Memory B cell (primary cell): ENCODE measurements at regions not wholly inside any gene's neighbourhood (a gene's known extent, or its start where the extent isn't known, plus 50 kb on each side); places are given as distances from the start of the nearest gene placed in this dataset.

Source experiments
- ATAC-seq: fragments of 150-1000 bp; cut with Tn5 transposase; 2 replicates; pipeline ENCODE4 v1.10.0; 2021; ENCODE audit warnings: low read depth, mild to moderate bottlenecking, moderate library complexity
- DNase-seq, 2 donors: peaks; one replicate each; pipeline ENCODE4 v3.0.0; 2022; ENCODE audit warnings: low spot score in 2 of 2
- H3K27ac Mint-ChIP-seq: one replicate; pipeline ENCODE4 v1.8.0; 2022; ENCODE audit warnings: mild to moderate bottlenecking, moderate library complexity, mixed read lengths
- H3K27me3 Mint-ChIP-seq: one replicate; pipeline ENCODE4 v1.8.0; 2022; ENCODE audit warnings: mixed read lengths
- H3K36me3 Mint-ChIP-seq: one replicate; pipeline ENCODE4 v1.8.0; 2022; ENCODE audit warnings: mild to moderate bottlenecking, mixed read lengths
- H3K4me1 Mint-ChIP-seq: one replicate; pipeline ENCODE4 v1.8.0; 2022; ENCODE audit warnings: mixed read lengths
- H3K4me3 Mint-ChIP-seq: one replicate; pipeline ENCODE4 v1.8.0; 2022; ENCODE audit warnings: mild to moderate bottlenecking, moderate library complexity, mixed read lengths
- H3K9me3 Mint-ChIP-seq: one replicate; pipeline ENCODE4 v1.8.0; 2022; ENCODE audit warnings: mixed read lengths

GRCh38 chr3:75076481-75076880, 462.0 kb upstream of the CNTN3 start:
- H3K36me3 Mint-ChIP-seq, result no peaks in the 10 kb centered on the region
- ATAC-seq (no peak), DNase-seq (no peak)
- peaks cover 6% of the 10 kb centered on the region for H3K9me3 Mint-ChIP-seq
- H3K27ac Mint-ChIP-seq, result no peak overlapping the region
- H3K4me1 Mint-ChIP-seq, result no peaks in the 10 kb centered on the region
- H3K27me3 Mint-ChIP-seq, result no peaks in the 10 kb centered on the region
- no peak overlapping the region for H3K4me3 Mint-ChIP-seq

DNA sequence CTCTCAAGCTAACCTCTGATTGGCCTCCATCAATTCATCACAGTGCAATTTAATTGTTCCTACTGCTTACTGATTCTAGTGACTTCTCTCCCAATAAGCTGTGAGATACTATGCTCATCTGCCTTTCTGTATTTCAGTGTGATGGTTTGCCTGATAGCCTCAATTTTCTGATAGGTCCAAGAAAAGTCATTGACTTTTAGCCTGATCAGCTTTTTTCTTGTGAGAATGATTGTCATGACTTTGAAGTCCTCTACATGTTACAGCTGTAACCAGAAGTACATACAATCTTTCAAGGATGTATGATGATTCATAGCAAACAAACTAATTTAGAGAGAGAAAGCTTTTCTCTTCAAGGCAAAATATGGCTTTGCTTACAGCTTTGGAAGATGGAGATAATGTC, 463.8 kb upstream of the CNTN3 start:
- Mint-ChIP-seq H3K36me3 (no peaks in the 10 kb centered on the region), H3K4me1 (no peaks in the 10 kb centered on the region), H3K27me3 (no peaks in the 10 kb centered on the region), H3K9me3 (peaks cover 6% of the 10 kb centered on the region), H3K27ac (no peak overlapping the region), H3K4me3 (no peak overlapping the region)
- no peak for DNase-seq
- no peak for ATAC-seq

DNA sequence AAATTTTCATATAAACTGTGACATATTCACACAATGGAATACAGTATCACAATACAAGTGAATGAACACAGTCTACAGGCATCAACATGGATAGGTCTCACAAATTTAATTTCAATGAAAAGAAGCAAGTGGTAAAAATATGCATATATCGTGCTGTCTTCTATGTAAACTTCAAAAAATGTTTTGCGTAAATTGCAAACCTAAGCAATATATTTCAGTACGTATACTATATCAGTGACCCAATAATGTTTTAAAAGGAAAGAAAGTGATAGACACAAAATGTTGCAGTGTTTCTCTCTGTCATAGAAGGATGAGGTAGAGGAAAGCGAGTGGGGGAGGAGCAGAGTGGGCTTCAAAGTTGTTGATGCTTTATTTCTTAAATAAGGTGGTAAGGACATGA, 468.4 kb upstream of the CNTN3 start:
- Mint-ChIP-seq H3K4me1 (no peaks in the 10 kb centered on the region), H3K27me3 (no peaks in the 10 kb centered on the region), H3K4me3 (no peak overlapping the region), H3K27ac (no peak overlapping the region), H3K36me3 (no peaks in the 10 kb centered on the region), H3K9me3 (peaks cover 5% of the 10 kb centered on the region)
- no peak for DNase-seq
- no peak for ATAC-seq

DNA sequence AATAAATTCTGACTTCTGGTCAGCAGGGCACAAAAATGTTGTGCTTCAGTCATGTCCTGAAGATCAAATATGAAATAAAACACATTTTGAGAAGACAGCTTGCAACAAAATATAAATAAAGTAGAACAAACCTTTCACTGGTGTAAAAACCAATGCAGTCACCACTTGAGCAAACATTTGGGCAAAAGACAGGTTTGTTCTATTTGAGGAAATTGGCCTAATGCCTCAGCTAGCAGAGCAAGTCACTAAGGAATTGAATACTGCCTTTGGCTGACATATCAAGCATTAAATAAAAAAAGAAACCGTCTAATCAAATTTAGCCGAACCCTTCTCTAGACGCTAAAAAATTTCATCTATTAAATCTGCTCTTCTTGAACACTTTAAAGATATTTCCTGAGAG, 475.4 kb upstream of the CNTN3 start:
- Mint-ChIP-seq H3K4me1 (no peaks in the 10 kb centered on the region), H3K27ac (no peak overlapping the region), H3K9me3 (peaks cover 4% of the 10 kb centered on the region), H3K4me3 (no peak overlapping the region), H3K36me3 (no peaks in the 10 kb centered on the region), H3K27me3 (no peaks in the 10 kb centered on the region)
- ATAC-seq (no peak), DNase-seq (no peak)

DNA sequence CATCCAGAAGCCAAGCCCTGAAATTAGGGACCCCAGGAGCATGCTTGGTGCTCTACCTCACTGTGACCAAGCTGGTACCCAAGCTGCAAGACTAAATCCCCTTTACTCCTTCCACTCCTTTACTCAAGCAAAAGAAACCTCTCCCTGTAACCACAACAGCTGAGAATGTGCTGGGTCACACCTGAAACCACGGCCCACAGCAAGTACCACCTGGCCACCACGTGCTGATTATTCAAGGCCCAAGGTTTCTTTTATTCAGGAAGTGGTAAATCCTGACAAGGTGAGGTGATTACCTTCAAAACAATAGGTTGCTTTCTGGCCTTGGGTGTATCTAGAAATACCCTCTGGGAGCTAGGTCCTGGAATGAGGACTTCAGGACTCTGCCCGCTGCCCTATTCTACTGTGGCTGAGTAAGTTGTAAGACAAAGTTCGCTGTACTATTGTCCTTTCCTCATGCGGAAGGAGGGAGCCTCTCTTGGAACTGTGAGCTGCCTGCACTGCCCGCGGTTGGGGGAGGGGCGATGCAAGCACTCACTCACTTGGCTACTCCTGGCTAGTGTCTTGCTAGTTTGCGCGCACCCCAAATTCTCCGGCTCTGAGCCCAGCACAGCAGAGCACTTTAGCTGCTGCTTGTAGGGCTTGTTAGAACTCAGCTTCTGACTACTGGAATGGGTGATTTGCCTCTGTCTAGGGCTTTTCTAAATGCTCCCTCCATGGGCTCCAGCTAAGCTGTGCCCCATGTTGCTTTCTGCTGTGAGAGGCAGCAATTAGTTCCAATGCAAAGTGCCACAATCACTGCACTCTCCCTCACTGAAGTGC, 487.1 kb upstream of the CNTN3 start:
- no peak for DNase-seq
- H3K4me3 Mint-ChIP-seq, result no peak overlapping the region

GRCh38 chr3:75110741-75111140, 496.3 kb upstream of the CNTN3 start:
- H3K4me1 Mint-ChIP-seq, result no peaks in the 10 kb centered on the region
- H3K27ac Mint-ChIP-seq, result no peak overlapping the region
- H3K4me3 Mint-ChIP-seq, result no peak overlapping the region
- DNase-seq (no peak), ATAC-seq (no peak)
- H3K36me3 Mint-ChIP-seq, result no peaks in the 10 kb centered on the region
- H3K9me3 Mint-ChIP-seq, result no peaks in the 10 kb centered on the region
- H3K27me3 Mint-ChIP-seq, result no peaks in the 10 kb centered on the region

More for the DNA sequence above, 487.1 kb upstream of the CNTN3 start:
- Mint-ChIP-seq H3K9me3 (peaks cover 14% of the 10 kb centered on the region), H3K27ac (no peak overlapping the region), H3K27me3 (no peaks in the 10 kb centered on the region), H3K4me1 (no peaks in the 10 kb centered on the region), H3K36me3 (no peaks in the 10 kb centered on the region)
- ATAC-seq, result no peak

- Mint-ChIP-seq H3K36me3 (no peaks in the 10 kb centered on the region), H3K4me3 (no peak overlapping the region), H3K4me1 (no peaks in the 10 kb centered on the region), H3K27ac (no peak overlapping the region), H3K9me3 (peaks cover 3% of the 10 kb centered on the region), H3K27me3 (no peaks in the 10 kb centered on the region)
- no peak for DNase-seq
- ATAC-seq, result no peak
These were observed 501.2 kb upstream of the CNTN3 start for GRCh38 chr3:75115695-75116094.

- DNase-seq (no peak), ATAC-seq (no peak)
- Mint-ChIP-seq H3K4me1 (no peaks in the 10 kb centered on the region), H3K27ac (no peak overlapping the region), H3K4me3 (no peak overlapping the region), H3K27me3 (no peaks in the 10 kb centered on the region), H3K36me3 (no peaks in the 10 kb centered on the region), H3K9me3 (peaks cover 3% of the 10 kb centered on the region)
These were observed 504.3 kb upstream of the CNTN3 start for GRCh38 chr3:75118779-75119178.

- peaks cover 1% of the 10 kb centered on the region for H3K9me3 Mint-ChIP-seq
- DNase-seq (no peak), ATAC-seq (no peak)
- no peak overlapping the region for H3K27ac Mint-ChIP-seq
- peaks cover 2% of the 10 kb centered on the region for H3K36me3 Mint-ChIP-seq
- H3K27me3 Mint-ChIP-seq, result no peaks in the 10 kb centered on the region
- no peak overlapping the region for H3K4me3 Mint-ChIP-seq
- H3K4me1 Mint-ChIP-seq, result no peaks in the 10 kb centered on the region
These were observed 512.1 kb upstream of the CNTN3 start for GRCh38 chr3:75126556-75126955.

DNA sequence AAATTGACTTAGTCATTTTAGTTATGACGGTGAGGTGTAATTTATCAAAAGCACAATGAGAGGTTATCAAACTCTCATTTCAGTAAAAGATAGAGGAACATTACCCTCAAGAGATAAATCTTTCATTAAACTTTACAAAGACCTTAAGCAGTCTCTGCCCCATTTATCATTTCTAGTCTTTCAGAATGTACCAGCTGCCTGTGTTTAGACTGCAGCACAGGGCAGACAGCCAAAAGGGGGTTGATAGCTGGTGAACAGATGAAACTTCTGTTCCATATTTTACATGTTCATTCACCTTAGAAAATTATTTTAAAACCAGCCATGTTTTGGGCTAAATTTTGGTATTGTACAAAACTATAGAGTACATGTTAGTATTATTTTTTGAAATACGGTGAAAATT, 514.6 kb upstream of the CNTN3 start:
- DNase-seq, result no peak
- peaks cover 1% of the 10 kb centered on the region for H3K9me3 Mint-ChIP-seq
- H3K36me3 Mint-ChIP-seq, result peaks cover 2% of the 10 kb centered on the region
- no peak for ATAC-seq
- H3K4me1 Mint-ChIP-seq, result no peaks in the 10 kb centered on the region
- no peak overlapping the region for H3K4me3 Mint-ChIP-seq
- no peaks in the 10 kb centered on the region for H3K27me3 Mint-ChIP-seq
- no peak overlapping the region for H3K27ac Mint-ChIP-seq

DNA sequence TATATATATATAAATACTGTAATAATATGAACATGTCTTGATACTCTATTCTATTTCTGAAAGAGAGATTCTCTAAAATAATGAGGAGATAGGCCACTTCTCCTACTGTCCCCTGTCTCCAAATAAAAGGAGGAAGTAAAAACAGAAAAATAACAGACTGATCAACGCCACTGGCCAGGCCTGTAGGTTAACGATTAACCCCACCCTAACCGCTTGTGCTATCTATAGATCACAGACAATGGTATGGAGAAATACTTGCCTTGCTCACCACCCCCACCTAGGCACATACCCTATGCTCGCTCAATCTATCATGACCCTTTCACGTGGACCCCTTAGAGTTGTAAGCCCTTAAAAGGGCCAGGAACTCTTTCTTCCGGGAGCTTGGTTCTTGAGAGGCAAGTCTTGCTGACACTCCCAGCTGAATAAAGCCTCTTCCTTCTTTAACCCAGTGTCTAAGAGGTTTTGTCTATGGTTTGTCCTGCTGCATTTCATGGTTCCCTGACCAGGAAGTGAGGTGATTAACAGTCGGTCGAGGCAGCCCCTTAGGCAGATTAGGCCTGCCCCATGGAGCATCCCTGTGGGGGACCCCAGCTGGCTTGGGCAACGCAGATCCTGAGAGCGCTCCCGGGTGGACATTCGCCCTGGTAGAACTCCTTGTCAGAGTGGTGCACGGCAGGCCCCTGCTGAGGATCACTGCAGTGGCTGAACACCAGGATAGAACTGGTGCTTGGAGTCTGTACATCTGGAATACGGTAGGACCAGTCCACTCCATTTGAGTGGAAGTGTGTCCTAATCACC, 521.8 kb upstream of the CNTN3 start:
- ATAC-seq, result no peak
- Mint-ChIP-seq H3K36me3 (no peaks in the 10 kb centered on the region), H3K27ac (no peak overlapping the region), H3K4me3 (no peak overlapping the region), H3K4me1 (no peaks in the 10 kb centered on the region), H3K27me3 (no peaks in the 10 kb centered on the region), H3K9me3 (peaks cover 5% of the 10 kb centered on the region)
- DNase-seq, result no peak

- no peaks in the 10 kb centered on the region for H3K27me3 Mint-ChIP-seq
- ATAC-seq, result no peak
- H3K36me3 Mint-ChIP-seq, result no peaks in the 10 kb centered on the region
These were observed 523.9 kb upstream of the CNTN3 start for GRCh38 chr3:75138345-75138744.

DNA sequence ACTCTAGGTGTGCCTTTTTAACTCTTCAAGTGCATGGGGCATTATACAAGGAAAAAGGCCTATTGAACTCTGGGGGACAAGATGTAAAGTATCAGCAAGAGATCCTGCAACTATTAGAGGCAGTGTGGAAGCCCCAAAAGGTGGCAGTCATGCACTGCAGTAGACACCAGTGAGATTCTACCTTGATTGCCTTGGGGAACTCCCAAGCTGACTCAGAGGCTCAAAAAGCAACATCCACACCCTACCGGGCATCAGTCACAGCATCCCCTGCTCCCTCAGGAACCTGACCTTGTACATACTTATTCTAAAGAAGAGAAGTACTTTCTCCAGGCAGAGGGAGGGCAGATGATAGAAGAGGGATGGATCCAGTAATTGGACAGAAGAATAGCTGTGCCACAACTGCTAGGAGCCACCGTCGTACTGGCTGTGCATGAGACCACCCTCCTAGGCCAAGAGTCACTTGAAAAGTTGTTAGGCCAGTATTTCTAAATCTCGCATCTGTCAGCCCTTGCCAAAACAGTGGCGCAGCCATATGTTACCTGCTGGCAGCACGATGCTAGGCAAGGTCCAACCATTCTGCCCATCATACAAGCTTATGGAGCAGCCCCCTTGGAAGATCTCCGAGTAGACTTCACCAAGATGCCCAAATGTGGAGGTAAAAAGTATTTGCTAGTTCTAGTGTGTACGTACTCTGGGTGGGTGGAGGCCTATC, 523.1 kb upstream of the FRG2C start:
- DNase-seq, result no peak
- H3K27me3 Mint-ChIP-seq, result no peaks in the 10 kb centered on the region
- H3K36me3 Mint-ChIP-seq, result no peaks in the 10 kb centered on the region
- no peak for ATAC-seq
- H3K9me3 Mint-ChIP-seq, result peaks cover 6% of the 10 kb centered on the region
- no peak overlapping the region for H3K4me3 Mint-ChIP-seq
- H3K27ac Mint-ChIP-seq, result no peak overlapping the region
- no peaks in the 10 kb centered on the region for H3K4me1 Mint-ChIP-seq

More at GRCh38 chr3:75138345-75138744, 523.9 kb upstream of the CNTN3 start:
- H3K9me3 Mint-ChIP-seq, result peaks cover 5% of the 10 kb centered on the region
- H3K4me1 Mint-ChIP-seq, result no peaks in the 10 kb centered on the region
- no peak overlapping the region for H3K4me3 Mint-ChIP-seq
- no peak for DNase-seq
- no peak overlapping the region for H3K27ac Mint-ChIP-seq

- no peak for ATAC-seq
- Mint-ChIP-seq H3K4me1 (no peaks in the 10 kb centered on the region), H3K9me3 (peaks cover 6% of the 10 kb centered on the region), H3K4me3 (no peak overlapping the region), H3K36me3 (no peaks in the 10 kb centered on the region), H3K27ac (no peak overlapping the region), H3K27me3 (no peaks in the 10 kb centered on the region)
- DNase-seq, result no peak
These were observed 519.7 kb upstream of the FRG2C start for GRCh38 chr3:75144406-75144805.
